GM12878 (cell line): ENCODE measurements at regions not wholly inside any gene's neighbourhood (a gene's known extent, or its start where the extent isn't known, plus 50 kb on each side); places are given as distances from the start of the nearest gene placed in this dataset.

Source experiments
- ATAC-seq: fragments of 200-7000 bp; cut with Tn5 transposase; 3 replicates; pipeline ENCODE4 v1.9.1; 2020; ENCODE audit warnings: mild to moderate bottlenecking, moderate library complexity
- BruUV-seq: library from RNA; stranded (reverse); fragments of 400-500 nt; replicated peaks from 2 replicates; lab custom pipeline; 2021; lab: Mats Ljungman, UMichigan
- CTCF ChIA-PET: fragments of 300-600 bp; sonication (Branson Sonifier 250); formaldehyde crosslinking; extraction: SDS; loops from one replicate; lab custom pipeline; 2021; ENCODE audit warnings: inconsistent platforms; lab: Yijun Ruan, JAX
- POLR2A ChIA-PET: fragments of 350-600 bp; formaldehyde crosslinking; extraction: SDS; loops from one replicate; lab custom pipeline; 2021; ENCODE audit warnings: inconsistent platforms; lab: Charles Lee
- RAD21 ChIA-PET: fragments of 300-600 bp; sonication (Branson Sonifier 250); formaldehyde crosslinking; loops from one replicate; lab custom pipeline; 2023; ENCODE audit warnings: antibody characterized with exemption; ENCODE audit not compliant: unreplicated experiment; lab: Charles Lee
- SMC1A ChIA-PET: fragments of 300-600 bp; sonication (Branson Sonifier 250); formaldehyde crosslinking; loops from one replicate; lab custom pipeline; 2023; ENCODE audit not compliant: unreplicated experiment, uncharacterized antibody; lab: Charles Lee
- DNase-seq: peaks from one replicate; pipeline ENCODE4 v3.0.0-alpha.2; 2011; ENCODE audit warnings: low read depth, low spot score
- FAIRE-seq: peaks from 3 replicates; lab custom pipeline; 2011; peaks lifted over from hg19 to GRCh38; lab: Jason Lieb, UNC
- H2AFZ ChIP-seq: 2 replicates; pipeline ENCODE4 v1.6.0; 2011; ENCODE audit warnings: low read depth, low read length, control low read depth; ENCODE audit not compliant: control insufficient read depth
- H3K27ac ChIP-seq: 2 replicates; pipeline ENCODE4 v1.5.1; 2011; ENCODE audit warnings: control low read depth; ENCODE audit not compliant: control insufficient read depth, insufficient read depth
- H3K27me3 ChIP-seq, 2 experiments: replicated peaks in 1 of 2; 2 replicates each; pipeline versions ENCODE4 v1.6.0 to v1.6.1; 2011; ENCODE audit warnings: low read length in 1 of 2; ENCODE audit not compliant: control insufficient read depth in 2 of 2, insufficient read depth in 2 of 2
- H3K36me3 ChIP-seq, 2 experiments: 2 replicates each; pipeline ENCODE4 v1.5.1; 2011; ENCODE audit warnings: low read length in 1 of 2; ENCODE audit not compliant: control insufficient read depth in 2 of 2, insufficient read depth in 2 of 2
- H3K4me1 ChIP-seq: 2 replicates; pipeline ENCODE4 v1.6.1; 2011; ENCODE audit warnings: mild to moderate bottlenecking, low read length, moderate library complexity, mixed read lengths; ENCODE audit not compliant: control insufficient read depth, insufficient read depth
- H3K4me2 ChIP-seq: 2 replicates; pipeline ENCODE4 v1.6.0; 2011; ENCODE audit warnings: control low read depth; ENCODE audit not compliant: control insufficient read depth, insufficient read depth
- H3K4me3 ChIP-seq: fragments of 200-600 bp; sonication (generic); 2 replicates; pipeline ENCODE4 v1.5.1; 2016
- H3K79me2 ChIP-seq: 2 replicates; pipeline ENCODE4 v1.6.0; 2011; ENCODE audit warnings: low read length; ENCODE audit not compliant: control insufficient read depth, insufficient read depth
- H3K9ac ChIP-seq: 2 replicates; pipeline ENCODE4 v1.8.0; 2011; ENCODE audit warnings: low read length, control low read depth, mixed read lengths; ENCODE audit not compliant: control insufficient read depth, insufficient read depth
- H3K9me3 ChIP-seq: replicated peaks from 3 replicates; pipeline ENCODE4 v1.5.1; 2011; ENCODE audit warnings: mild to moderate bottlenecking, low read length; ENCODE audit not compliant: control insufficient read depth, insufficient read depth
- H4K20me1 ChIP-seq: 2 replicates; pipeline ENCODE4 v1.6.0; 2011; ENCODE audit not compliant: control insufficient read depth, insufficient read depth
- CBX5 ChIP-seq: sonication (generic); IDR thresholded peaks from 2 replicates; pipeline ENCODE4 v1.6.1; 2016; ENCODE audit warnings: low read depth, moderate library complexity, mild to moderate bottlenecking, inconsistent platforms
- FOS ChIP-seq: IDR thresholded peaks from 3 replicates; pipeline ENCODE4 v1.6.1; 2011; ENCODE audit warnings: borderline replicate concordance; ENCODE audit not compliant: insufficient read length; ENCODE audit errors: extremely low read depth
- HSF1 ChIP-seq: fragments of 150-350 bp; IDR thresholded peaks from 2 replicates; pipeline ENCODE4 v1.6.1; 2014; ENCODE audit warnings: mild to moderate bottlenecking, low read depth, low read length
- IRF5 ChIP-seq: fragments of 450-650 bp; IDR thresholded peaks from 2 replicates; pipeline ENCODE4 v1.6.1; 2017; ENCODE audit warnings: borderline replicate concordance
- NFYA ChIP-seq: IDR thresholded peaks from 2 replicates; pipeline ENCODE4 v1.6.1; 2011; ENCODE audit warnings: low read depth, mild to moderate bottlenecking, low read length, improper control_type of control experiment, borderline replicate concordance
- RUNX3 ChIP-seq: IDR thresholded peaks from 2 replicates; pipeline ENCODE4 v1.6.1; 2012; ENCODE audit warnings: low read length, inconsistent platforms
- SMAD5 ChIP-seq: IDR thresholded peaks from 2 replicates; pipeline ENCODE4 v1.6.1; 2016; ENCODE audit warnings: antibody characterized with exemption, low read depth
- ZBED1 ChIP-seq: IDR thresholded peaks from 2 replicates; pipeline ENCODE4 v1.6.1; 2016; ENCODE audit warnings: borderline replicate concordance
- WGBS: methylation state at CpG from one replicate; pipeline ENCODE4 v1.1.6; 2016; ENCODE audit warnings: low lambda C conversion rate; ENCODE audit not compliant: insufficient replicate concordance, insufficient coverage; ENCODE audit errors: missing lambda C conversion rate; 5-methylcytosine and 5-hydroxymethylcytosine counted together
- in situ Hi-C: fragments of 300-500 bp; cut with MboI; formaldehyde crosslinking; loops from 9 replicates; pipeline ENCODE4 v1.14.3; 2018; ENCODE audit warnings: mixed read lengths
- intact Hi-C: fragments of 100-400 bp; cut with micrococcal nuclease; formaldehyde crosslinking; loops from one replicate; pipeline ENCODE4 v1.14.2; 2022; ENCODE audit not compliant: unreplicated experiment

- 8% methylated on average over 3 of the region's 3 CpGs for WGBS
- in situ Hi-C loops: no loop called here
- no peak overlapping the region for H3K4me3 ChIP-seq
- ChIA-PET RAD21 (no interaction called here), POLR2A (no interaction called here), CTCF (no interaction called here), SMC1A (no interaction called here)
- no peaks in the 10 kb centered on the region for H3K79me2 ChIP-seq
- H3K9me3 ChIP-seq: no peaks in the 10 kb centered on the region
- H3K27me3 ChIP-seq: no peaks in the 10 kb centered on the region; a peak in 2 of 4 replicates
- no peaks in the 10 kb centered on the region for H3K4me1 ChIP-seq
- DNase-seq (no peak), ATAC-seq (no peak), FAIRE-seq (no peak)
- no peak overlapping the region for H3K4me2 ChIP-seq
- H3K27ac ChIP-seq: no peak overlapping the region
- no TSS peak for BruUV-seq
- no peak for TF ChIP-seq FOS
- TF ChIP-seq HSF1: no peak
- TF ChIP-seq RUNX3: no peak
- no peak for TF ChIP-seq ZBED1
- no peak for TF ChIP-seq NFYA
- no peak for TF ChIP-seq IRF5
- TF ChIP-seq CBX5: no peak
- TF ChIP-seq SMAD5: no peak
- intact Hi-C loops: no loop called here
- H2AFZ ChIP-seq: no peak overlapping the region
- H3K9ac ChIP-seq: no peak overlapping the region
- no peaks in the 10 kb centered on the region; the same call in 1 of the 2 replicates for H4K20me1 ChIP-seq
- no peaks in the 10 kb centered on the region for H3K36me3 ChIP-seq
Measured at GRCh38 chr5:57568136-57568535, 85.5 kb upstream of the ACTBL2 start.
